Peyer's patch (tissue), 4 donors: ENCODE measurements at regions not wholly inside any gene's neighbourhood (a gene's known extent, or its start where the extent isn't known, plus 50 kb on each side); places are given as distances from the start of the nearest gene placed in this dataset.

Experiments
- DNase-seq, 3 donors: peaks; one replicate each; pipeline ENCODE4 v3.0.0-alpha.2; 2017 to 2019
- H3K27ac ChIP-seq, 4 donors: fragments of 200-600 bp; sonication (generic); one replicate each; pipeline ENCODE4 v1.5.1; 2016 to 2019
- H3K27me3 ChIP-seq, 2 donors: fragments of 200-600 bp; sonication (generic); one replicate each; pipeline ENCODE4 v1.5.1; 2019
- H3K36me3 ChIP-seq, 3 donors: fragments of 200-600 bp; sonication (generic); one replicate each; pipeline ENCODE4 v1.5.1; 2016 to 2019
- H3K4me1 ChIP-seq, 4 donors: fragments of 200-600 bp; sonication (generic); one replicate each; pipeline ENCODE4 v1.5.1; 2016 to 2019
- H3K4me3 ChIP-seq, 4 donors: fragments of 200-600 bp; sonication (generic); 1 replicate in 3 of 4; 2 replicates in 1 of 4; pipeline ENCODE4 v1.5.1; 2016 to 2019; ENCODE audit warnings: mild to moderate bottlenecking in 1 of 4
- H3K9me3 ChIP-seq, 4 donors: fragments of 200-600 bp; sonication (generic); one replicate each; pipeline ENCODE4 v1.5.1; 2016 to 2019; ENCODE audit warnings: mild to moderate bottlenecking in 1 of 4
- POLR2A ChIP-seq, 2 donors: fragments of 450-650 bp; IDR thresholded peaks; one replicate each; pipeline ENCODE4 v1.5.1; 2017; ENCODE audit warnings: antibody characterized with exemption in 2 of 2, mild to moderate bottlenecking in 2 of 2, moderate library complexity in 2 of 2
- TF ChIP-seq, protein P1 (sequence below), 6 experiments: fragments of 450-650 bp in 4 of 6; fragments of 200-600 bp in 2 of 6; sonication (generic) in 1 of 6; IDR thresholded peaks; one replicate each; pipeline ENCODE4 v1.5.1; 2017 to 2019; ENCODE audit warnings: antibody characterized with exemption in 6 of 6, mild to moderate bottlenecking in 3 of 6, moderate library complexity in 1 of 6

GRCh38 chr3:167100651-167101050 lies 279.4 kb downstream of the ZBBX start:
- Histone ChIP-seq H3K27ac (no peak overlapping the region), H3K9me3 (no peaks in the 10 kb centered on the region), H3K36me3 (no peaks in the 10 kb centered on the region), H3K27me3 (no peaks in the 10 kb centered on the region), H3K4me3 (no peak overlapping the region), H3K4me1 (no peaks in the 10 kb centered on the region)
- no peak for DNase-seq
- TF ChIP-seq POLR2A (IDR thresholded peaks at IDR 0.05) = no peak
- TF ChIP-seq, protein P1, sequence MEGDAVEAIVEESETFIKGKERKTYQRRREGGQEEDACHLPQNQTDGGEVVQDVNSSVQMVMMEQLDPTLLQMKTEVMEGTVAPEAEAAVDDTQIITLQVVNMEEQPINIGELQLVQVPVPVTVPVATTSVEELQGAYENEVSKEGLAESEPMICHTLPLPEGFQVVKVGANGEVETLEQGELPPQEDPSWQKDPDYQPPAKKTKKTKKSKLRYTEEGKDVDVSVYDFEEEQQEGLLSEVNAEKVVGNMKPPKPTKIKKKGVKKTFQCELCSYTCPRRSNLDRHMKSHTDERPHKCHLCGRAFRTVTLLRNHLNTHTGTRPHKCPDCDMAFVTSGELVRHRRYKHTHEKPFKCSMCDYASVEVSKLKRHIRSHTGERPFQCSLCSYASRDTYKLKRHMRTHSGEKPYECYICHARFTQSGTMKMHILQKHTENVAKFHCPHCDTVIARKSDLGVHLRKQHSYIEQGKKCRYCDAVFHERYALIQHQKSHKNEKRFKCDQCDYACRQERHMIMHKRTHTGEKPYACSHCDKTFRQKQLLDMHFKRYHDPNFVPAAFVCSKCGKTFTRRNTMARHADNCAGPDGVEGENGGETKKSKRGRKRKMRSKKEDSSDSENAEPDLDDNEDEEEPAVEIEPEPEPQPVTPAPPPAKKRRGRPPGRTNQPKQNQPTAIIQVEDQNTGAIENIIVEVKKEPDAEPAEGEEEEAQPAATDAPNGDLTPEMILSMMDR (IDR thresholded peaks at IDR 0.05) = no peak

DNA sequence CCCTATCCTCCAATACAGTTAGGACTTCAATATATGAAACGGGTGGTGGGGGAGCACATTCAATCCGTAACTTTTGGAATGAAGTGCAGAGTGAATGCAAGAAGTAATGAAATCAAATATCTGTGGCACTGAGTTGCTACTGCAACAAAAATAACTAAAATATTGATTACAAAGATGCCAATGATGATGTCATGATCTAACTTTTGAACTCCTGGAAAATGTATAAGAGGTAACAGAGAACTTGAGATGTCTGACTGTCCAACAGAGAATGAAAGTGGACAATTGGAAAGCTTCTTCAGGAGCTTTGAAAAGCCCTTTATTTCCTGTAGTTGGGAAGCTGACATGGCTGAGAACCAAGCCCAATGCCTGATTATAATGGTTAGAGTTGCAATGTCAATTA lies 279.9 kb downstream of the ZBBX start:
- H3K4me3 ChIP-seq = no peak overlapping the region
- no peak for DNase-seq
- H3K27me3 ChIP-seq = no peaks in the 10 kb centered on the region
- no peak overlapping the region for H3K27ac ChIP-seq
- no peaks in the 10 kb centered on the region for H3K4me1 ChIP-seq
- no peaks in the 10 kb centered on the region for H3K9me3 ChIP-seq
- H3K36me3 ChIP-seq = no peaks in the 10 kb centered on the region
- TF ChIP-seq, protein P1 (IDR thresholded peaks at IDR 0.05) = no peak
- no peak for TF ChIP-seq POLR2A (IDR thresholded peaks at IDR 0.05)

GRCh38 chr3:167095976-167096375 lies 284.1 kb downstream of the ZBBX start:
- Histone ChIP-seq H3K4me3 (no peak overlapping the region), H3K4me1 (no peaks in the 10 kb centered on the region), H3K36me3 (no peaks in the 10 kb centered on the region), H3K27me3 (no peaks in the 10 kb centered on the region), H3K27ac (no peak overlapping the region), H3K9me3 (no peaks in the 10 kb centered on the region)
- DNase-seq = no peak
- no peak for TF ChIP-seq POLR2A (IDR thresholded peaks at IDR 0.05)
- TF ChIP-seq, protein P1 (IDR thresholded peaks at IDR 0.05) = no peak

- no peaks in the 10 kb centered on the region for H3K4me1 ChIP-seq
- H3K9me3 ChIP-seq = no peaks in the 10 kb centered on the region
- no peaks in the 10 kb centered on the region for H3K27me3 ChIP-seq
- no peak overlapping the region for H3K4me3 ChIP-seq
- H3K36me3 ChIP-seq = no peaks in the 10 kb centered on the region
- TF ChIP-seq POLR2A (IDR thresholded peaks at IDR 0.05) = no peak
- TF ChIP-seq, protein P1 (IDR thresholded peaks at IDR 0.05) = no peak
- no peak for DNase-seq
- H3K27ac ChIP-seq = no peak overlapping the region
Measured at GRCh38 chr3:167094632-167095031, 285.5 kb downstream of the ZBBX start.

- Histone ChIP-seq H3K4me3 (no peak overlapping the region), H3K27me3 (no peaks in the 10 kb centered on the region), H3K4me1 (no peaks in the 10 kb centered on the region), H3K27ac (no peak overlapping the region), H3K36me3 (no peaks in the 10 kb centered on the region), H3K9me3 (no peaks in the 10 kb centered on the region)
- DNase-seq = no peak
- TF ChIP-seq POLR2A (IDR thresholded peaks at IDR 0.05) = no peak
- TF ChIP-seq, protein P1 (IDR thresholded peaks at IDR 0.05) = no peak
Measured at GRCh38 chr3:167091226-167091625, 288.9 kb downstream of the ZBBX start.

GRCh38 chr3:167084545-167084944 lies 295.6 kb downstream of the ZBBX start:
- H3K4me1 ChIP-seq = no peaks in the 10 kb centered on the region
- TF ChIP-seq POLR2A (IDR thresholded peaks at IDR 0.05) = no peak
- TF ChIP-seq, protein P1 (IDR thresholded peaks at IDR 0.05) = no peak
- H3K27me3 ChIP-seq = no peaks in the 10 kb centered on the region
- H3K9me3 ChIP-seq = no peaks in the 10 kb centered on the region
- no peaks in the 10 kb centered on the region for H3K36me3 ChIP-seq
- no peak overlapping the region for H3K27ac ChIP-seq
- no peak overlapping the region for H3K4me3 ChIP-seq
- DNase-seq = no peak
